HFFc6 (cell line): ENCODE measurements at regions not wholly inside any gene's neighbourhood (a gene's known extent, or its start where the extent isn't known, plus 50 kb on each side); places are given as distances from the start of the nearest gene placed in this dataset.

ENCODE experiments used
- DNase-seq: peaks from one replicate; pipeline ENCODE4 v3.0.0-alpha.2; 2018
- H3K27ac Mint-ChIP-seq: 2 replicates; pipeline ENCODE4 v1.8.0; 2020; ENCODE audit warnings: mild to moderate bottlenecking, mixed read lengths
- H3K27me3 Mint-ChIP-seq: 2 replicates; pipeline ENCODE4 v1.8.0; 2021; ENCODE audit warnings: mild to moderate bottlenecking, moderate library complexity, mixed read lengths; ENCODE audit not compliant: insufficient read depth
- H3K36me3 Mint-ChIP-seq: 2 replicates; pipeline ENCODE4 v1.8.0; 2021; ENCODE audit warnings: low read depth, mixed read lengths
- H3K4me1 Mint-ChIP-seq: 2 replicates; pipeline ENCODE4 v1.8.0; 2020; ENCODE audit warnings: low read depth, mixed read lengths
- H3K4me3 Mint-ChIP-seq: 2 replicates; pipeline ENCODE4 v1.8.0; 2020; ENCODE audit warnings: mild to moderate bottlenecking, moderate library complexity, mixed read lengths
- H3K9me3 Mint-ChIP-seq: 2 replicates; pipeline ENCODE4 v1.8.0; 2020; ENCODE audit warnings: mild to moderate bottlenecking, mixed read lengths
- TF ChIP-seq, protein P1 (sequence below): fragments of 200-600 bp; sonication (generic); IDR thresholded peaks from 2 replicates; pipeline ENCODE4 v1.5.0; 2021; ENCODE audit warnings: antibody characterized with exemption, mild to moderate bottlenecking

DNA sequence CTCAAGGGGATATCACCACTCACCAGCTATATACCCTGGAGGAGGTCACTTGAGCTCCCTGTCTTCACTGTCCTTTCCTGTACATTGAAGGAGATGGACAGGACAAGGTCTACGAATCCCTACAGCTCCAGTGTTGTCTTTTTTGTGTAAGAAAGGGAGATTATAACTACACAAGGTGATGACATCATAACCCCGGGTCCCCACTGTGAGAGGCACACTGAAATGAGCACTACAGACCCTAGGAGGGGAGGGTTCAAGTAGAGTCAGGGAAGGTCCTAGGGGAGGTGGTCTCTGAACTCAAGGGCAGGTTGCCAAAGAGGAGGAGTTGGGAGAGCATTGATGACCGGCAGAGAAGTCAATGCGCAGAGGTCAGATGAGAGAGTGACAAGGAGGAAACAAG is 108.3 kb upstream of the SLC14A2 start:
- H3K4me1 Mint-ChIP-seq: no peaks in the 10 kb centered on the region
- TF ChIP-seq, protein P1, sequence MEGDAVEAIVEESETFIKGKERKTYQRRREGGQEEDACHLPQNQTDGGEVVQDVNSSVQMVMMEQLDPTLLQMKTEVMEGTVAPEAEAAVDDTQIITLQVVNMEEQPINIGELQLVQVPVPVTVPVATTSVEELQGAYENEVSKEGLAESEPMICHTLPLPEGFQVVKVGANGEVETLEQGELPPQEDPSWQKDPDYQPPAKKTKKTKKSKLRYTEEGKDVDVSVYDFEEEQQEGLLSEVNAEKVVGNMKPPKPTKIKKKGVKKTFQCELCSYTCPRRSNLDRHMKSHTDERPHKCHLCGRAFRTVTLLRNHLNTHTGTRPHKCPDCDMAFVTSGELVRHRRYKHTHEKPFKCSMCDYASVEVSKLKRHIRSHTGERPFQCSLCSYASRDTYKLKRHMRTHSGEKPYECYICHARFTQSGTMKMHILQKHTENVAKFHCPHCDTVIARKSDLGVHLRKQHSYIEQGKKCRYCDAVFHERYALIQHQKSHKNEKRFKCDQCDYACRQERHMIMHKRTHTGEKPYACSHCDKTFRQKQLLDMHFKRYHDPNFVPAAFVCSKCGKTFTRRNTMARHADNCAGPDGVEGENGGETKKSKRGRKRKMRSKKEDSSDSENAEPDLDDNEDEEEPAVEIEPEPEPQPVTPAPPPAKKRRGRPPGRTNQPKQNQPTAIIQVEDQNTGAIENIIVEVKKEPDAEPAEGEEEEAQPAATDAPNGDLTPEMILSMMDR: no peak

DNA sequence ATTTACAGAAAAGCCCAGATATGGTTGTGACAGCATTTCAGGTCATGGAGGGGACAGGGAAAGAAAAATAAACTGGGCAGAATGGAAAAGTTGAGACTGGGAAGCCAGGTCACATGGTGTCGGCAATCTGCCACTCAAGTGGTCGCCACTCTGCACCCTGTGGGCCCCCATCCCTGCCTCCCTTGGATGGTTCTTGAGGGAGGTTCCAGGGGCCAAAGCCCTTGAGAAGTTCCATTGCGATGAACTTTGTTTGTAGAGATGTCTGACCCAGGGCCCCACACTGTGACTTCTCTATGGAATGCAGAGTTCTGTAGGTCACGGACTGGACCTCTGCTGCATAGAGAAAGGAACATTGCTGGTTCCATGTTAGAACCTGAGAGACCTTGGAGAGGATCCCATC is 105.7 kb upstream of the SLC14A2 start:
- Mint-ChIP-seq H3K4me1 (no peaks in the 10 kb centered on the region), H3K36me3 (no peaks in the 10 kb centered on the region), H3K9me3 (no peaks in the 10 kb centered on the region), H3K27me3 (peaks cover 3% of the 10 kb centered on the region), H3K4me3 (no peak overlapping the region), H3K27ac (no peak overlapping the region)
- TF ChIP-seq, protein P1: no peak
- no peak for DNase-seq

More for the DNA sequence above, 108.3 kb upstream of the SLC14A2 start:
- DNase-seq: no peak
- Mint-ChIP-seq H3K9me3 (no peaks in the 10 kb centered on the region), H3K36me3 (no peaks in the 10 kb centered on the region), H3K27ac (no peak overlapping the region), H3K27me3 (peaks cover 3% of the 10 kb centered on the region), H3K4me3 (no peak overlapping the region)

DNA sequence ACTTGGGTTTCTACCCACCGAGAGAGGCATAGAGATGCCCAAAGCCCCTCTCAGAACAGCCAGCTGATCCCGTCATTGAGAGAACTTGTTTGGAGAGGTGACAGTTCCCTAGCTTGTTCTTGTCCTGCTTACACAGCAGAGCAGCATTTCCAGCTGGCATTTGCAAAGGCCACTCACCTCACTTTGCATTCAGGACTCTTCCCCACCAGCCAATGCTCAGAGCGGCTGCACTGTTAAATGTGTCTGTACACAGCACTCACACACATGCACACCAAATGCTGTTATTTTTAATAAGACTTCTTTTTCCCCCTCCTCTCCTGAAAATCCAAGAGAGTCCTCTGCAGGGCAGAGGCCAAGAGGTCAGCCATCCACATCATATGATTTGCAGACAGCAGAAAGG is 104.6 kb upstream of the SLC14A2 start:
- TF ChIP-seq, protein P1: no peak
- Mint-ChIP-seq H3K27me3 (peaks cover 3% of the 10 kb centered on the region), H3K9me3 (no peaks in the 10 kb centered on the region), H3K4me3 (no peak overlapping the region), H3K27ac (no peak overlapping the region), H3K4me1 (no peaks in the 10 kb centered on the region), H3K36me3 (no peaks in the 10 kb centered on the region)
- no peak for DNase-seq

DNA sequence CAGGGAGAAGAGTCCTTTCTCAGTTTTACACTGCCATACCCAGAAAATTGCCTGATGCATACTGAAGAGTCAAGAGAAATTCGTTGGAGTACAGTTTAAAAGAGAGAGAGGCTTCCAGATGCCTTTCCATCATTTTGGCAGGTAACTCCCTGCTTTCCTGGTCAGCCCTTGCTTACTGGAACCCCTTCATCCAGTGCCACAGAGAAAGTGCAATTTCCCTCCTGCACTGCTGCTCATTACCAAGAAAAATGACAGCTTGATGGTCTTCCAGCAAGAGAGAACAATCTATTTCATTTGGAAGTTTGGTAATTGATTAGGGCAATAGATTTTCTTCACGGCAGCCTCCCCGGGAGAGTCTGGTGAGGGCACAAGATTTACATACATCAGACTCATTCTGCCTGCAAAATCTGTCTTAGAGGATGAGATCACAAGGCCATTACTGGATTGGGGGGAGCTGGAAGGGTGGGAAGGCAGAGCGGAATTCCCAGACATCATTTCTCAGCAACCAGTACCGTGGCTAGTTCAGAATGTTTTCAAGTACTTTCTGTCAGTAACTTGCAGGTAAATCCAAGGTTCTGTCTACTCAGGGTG is 102.8 kb upstream of the SLC14A2 start:
- TF ChIP-seq, protein P1: no peak
- Mint-ChIP-seq H3K9me3 (no peaks in the 10 kb centered on the region), H3K4me3 (no peak overlapping the region), H3K36me3 (no peaks in the 10 kb centered on the region), H3K27ac (no peak overlapping the region), H3K27me3 (peaks cover 8% of the 10 kb centered on the region), H3K4me1 (no peaks in the 10 kb centered on the region)
- DNase-seq: no peak

DNA sequence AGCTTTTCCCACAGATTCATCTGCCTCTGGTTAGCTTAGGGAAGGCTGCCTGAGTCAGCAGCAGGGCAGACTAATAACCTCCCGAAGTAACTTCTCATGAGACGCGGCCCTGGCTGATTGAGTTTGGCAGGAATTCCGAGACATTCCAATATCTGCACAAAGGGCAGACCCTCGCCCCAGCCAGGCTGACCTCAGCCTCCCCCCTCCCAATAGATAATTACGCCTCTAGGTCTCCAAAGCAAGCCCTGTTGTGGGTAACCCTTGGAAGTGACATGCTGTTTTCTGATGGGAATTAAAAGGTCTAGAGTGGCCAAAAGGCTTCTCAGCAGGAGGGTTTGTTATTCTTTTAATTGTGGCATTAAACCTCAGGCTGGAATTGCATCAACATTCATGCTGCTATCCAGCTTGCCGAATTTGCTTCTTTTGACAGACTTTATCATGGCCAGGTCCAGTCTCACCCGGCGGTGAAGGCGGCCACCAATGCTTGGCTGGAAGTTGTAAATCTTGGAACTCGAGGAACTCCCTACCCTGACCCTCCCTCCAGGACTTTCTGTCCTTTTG is 98.0 kb upstream of the SLC14A2 start:
- H3K36me3 Mint-ChIP-seq: no peaks in the 10 kb centered on the region
- peaks cover 13% of the 10 kb centered on the region for H3K4me1 Mint-ChIP-seq
- no peak overlapping the region for H3K4me3 Mint-ChIP-seq
- H3K27me3 Mint-ChIP-seq: peaks cover 9% of the 10 kb centered on the region
- no peak for DNase-seq
- no peaks in the 10 kb centered on the region for H3K9me3 Mint-ChIP-seq
- H3K27ac Mint-ChIP-seq: no peak overlapping the region
- TF ChIP-seq, protein P1: no peak
